GM20000 (cell line): ENCODE measurements at regions not wholly inside any gene's neighbourhood (a gene's known extent, or its start where the extent isn't known, plus 50 kb on each side); places are given as distances from the start of the nearest gene placed in this dataset.

Experiments
- DNase-seq: peaks from one replicate; pipeline ENCODE4 v3.0.0; 2012; ENCODE audit warnings: low spot score
- CTCF ChIP-seq: IDR thresholded peaks from 2 replicates; pipeline ENCODE4 v1.5.1; 2012; ENCODE audit warnings: mild to moderate bottlenecking, control low read depth; ENCODE audit errors: extremely low read depth, missing control alignments

DNA sequence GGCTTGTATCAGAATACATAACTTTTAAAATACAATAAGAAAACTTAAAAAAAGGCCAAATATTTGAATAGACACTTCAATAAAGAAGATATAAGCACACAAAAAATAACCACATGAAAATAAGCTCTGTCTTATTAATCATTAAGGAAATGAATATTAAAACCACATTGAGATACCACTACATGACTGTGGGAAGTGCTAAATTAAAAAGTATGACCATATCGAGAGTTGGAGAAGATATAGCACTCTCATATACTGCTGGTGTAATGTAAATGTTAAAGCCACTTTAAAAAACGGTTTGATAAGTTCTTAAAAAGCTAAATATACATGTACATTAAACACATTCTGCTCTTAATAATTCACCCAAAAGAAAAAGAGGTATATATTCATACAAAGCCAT, 104.6 kb upstream of the TRIB2 start:
- no peak for DNase-seq
- no peak for TF ChIP-seq CTCF

- DNase-seq = no peak
- TF ChIP-seq CTCF = no peak
Observed at GRCh38 chr2:12612671-12613070, 104.1 kb upstream of the TRIB2 start.

DNA sequence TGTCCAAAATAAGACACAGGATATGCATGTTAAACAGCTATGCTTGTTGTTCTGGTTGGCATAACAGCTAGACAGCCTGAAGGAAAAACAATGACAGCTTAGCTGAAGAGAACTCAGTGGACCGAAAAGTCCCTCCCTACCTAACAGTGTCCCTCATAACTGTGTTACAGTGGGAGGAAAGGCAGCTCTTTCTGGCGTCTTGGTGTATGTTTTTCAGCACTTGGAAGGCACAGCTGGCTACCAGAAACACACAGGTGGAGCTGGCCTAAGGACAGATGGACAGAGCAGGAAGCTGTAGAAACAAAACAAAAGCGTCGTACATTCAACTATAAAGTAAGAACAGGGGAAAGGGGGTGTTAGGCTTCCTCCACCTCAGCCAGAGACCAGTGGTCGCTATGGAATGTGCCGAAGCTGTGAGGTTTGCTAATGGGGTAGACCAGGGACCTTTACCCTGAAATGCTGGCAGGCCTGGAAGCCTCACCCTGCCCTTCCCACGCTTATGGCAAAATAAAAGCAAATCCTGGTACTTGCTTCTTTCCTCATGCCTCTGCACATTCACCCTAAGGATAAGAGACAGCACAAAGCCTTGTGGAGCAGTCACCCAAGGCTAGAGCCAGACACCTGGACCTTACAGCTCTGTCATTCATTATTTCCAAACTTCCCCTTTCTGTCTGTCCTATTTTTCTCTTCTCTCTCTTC, 103.5 kb upstream of the TRIB2 start:
- no peak for TF ChIP-seq CTCF
- no peak for DNase-seq

- no peak for TF ChIP-seq CTCF
- DNase-seq = no peak
Observed at GRCh38 chr2:12615509-12615908, 101.2 kb upstream of the TRIB2 start.

DNA sequence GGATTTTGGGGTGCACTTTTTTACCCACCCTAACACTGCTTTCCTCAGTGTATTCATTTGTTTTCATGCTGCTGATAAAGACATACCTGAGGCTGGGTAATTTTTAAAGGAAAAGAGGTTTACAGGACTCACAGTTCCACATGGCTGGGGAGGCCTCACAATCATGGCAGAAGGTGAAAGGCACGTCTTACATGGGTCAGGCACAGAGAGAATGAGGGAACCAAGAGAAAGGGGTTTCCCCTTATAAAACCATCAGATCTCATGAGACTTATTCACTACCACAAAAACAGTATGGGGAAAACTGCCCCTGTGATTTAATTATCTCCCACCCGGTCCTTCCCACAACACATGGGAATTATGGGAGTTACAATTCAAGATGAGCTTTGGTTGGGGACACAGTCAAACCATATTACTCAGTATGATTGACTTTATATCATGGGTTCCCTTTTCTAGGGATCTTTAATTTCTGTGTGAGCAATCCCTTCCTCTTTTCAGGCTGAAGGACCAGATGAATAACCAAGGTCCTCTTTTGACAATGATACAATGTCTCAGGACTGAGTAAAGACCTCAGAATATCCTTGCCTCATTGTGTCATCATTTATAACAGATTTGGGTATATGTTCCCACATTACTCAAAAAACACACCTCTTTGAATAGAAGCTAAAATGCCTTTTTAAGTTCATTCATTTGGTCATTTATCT, 100.1 kb upstream of the TRIB2 start:
- TF ChIP-seq CTCF = no peak
- no peak for DNase-seq

DNA sequence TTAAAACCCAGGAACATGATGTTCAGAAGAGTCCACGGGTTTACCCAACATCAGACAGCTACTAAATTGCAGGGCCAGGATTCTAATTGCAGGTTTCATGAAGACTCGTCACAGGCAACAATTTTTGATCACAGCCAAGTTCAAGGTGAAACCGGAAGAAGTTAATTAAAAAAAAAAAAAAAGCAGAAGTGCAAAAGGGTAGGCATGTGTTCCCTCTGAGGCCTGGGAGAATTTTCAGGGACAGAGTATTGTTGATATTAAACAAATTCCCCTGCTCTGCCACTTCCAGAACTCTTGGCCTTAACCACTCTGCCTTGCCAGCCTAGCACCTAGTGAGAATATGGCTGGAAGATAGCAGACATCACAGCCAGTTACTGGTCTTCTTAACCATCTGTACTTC, 99.4 kb upstream of the TRIB2 start:
- DNase-seq = no peak

More for the DNA sequence above, 99.4 kb upstream of the TRIB2 start:
- TF ChIP-seq CTCF = no peak
